ENCODE measurements at regions not wholly inside any gene's neighbourhood (a gene's known extent, or its start where the extent isn't known, plus 50 kb on each side); places are given as distances from the start of the nearest gene placed in this dataset.

DNA sequence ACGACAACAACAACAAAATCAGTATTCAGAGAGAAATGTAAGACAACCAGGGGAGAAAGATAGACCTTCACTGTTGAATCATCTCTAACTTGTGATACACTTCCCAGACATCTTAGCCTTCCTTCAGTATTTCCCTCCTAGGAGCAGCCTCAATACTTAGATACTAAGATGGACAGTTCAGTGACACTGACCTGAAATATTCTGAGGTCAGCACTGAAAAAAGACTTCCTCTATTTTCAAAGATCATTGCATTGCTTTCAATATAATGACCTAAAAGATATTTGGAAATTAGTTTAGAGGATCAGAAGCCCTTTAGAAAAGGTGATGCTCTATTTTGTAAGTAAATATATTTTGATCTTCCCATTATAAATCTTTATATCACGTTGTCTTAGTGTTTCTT lies 101.0 kb downstream of the MRPL39 start:
- Histone ChIP-seq H3K27ac (replicated peaks) (no peak overlapping the region), H3K36me3 (no peaks in the 10 kb centered on the region), H3K4me3 (no peak overlapping the region), H3K4me1 (peaks cover 3% of the 10 kb centered on the region), H3K9me3 (replicated peaks) (no peaks in the 10 kb centered on the region), H3K27me3 (ENCODE audit: low read depth) (no peaks in the 10 kb centered on the region)
- no peak for DNase-seq
- intact Hi-C loops (cut with micrococcal nuclease): no loop called here
- TF ChIP-seq CTCF (IDR thresholded peaks at IDR 0.05; ENCODE audit: borderline replicate concordance): no peak

DNA sequence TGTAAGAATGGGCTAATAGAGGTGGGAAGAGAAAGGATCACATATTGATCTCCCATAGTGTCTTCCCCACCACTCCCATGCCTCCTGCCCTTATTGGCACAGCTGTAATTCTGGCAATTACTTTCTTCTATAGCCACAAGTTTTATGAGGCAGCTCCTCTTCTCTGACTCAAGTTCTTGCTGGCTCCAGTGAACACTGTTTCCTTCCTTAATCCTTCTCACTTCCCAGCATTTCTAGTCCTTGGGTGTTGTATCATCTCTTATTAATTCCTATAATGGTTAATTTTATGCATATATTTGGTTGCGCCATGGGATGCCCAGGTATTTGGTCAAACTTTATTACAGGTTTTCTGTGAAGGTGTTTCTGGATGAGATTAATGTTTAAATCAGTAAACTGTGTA lies 103.3 kb downstream of the MRPL39 start:
- Histone ChIP-seq H3K27ac (replicated peaks) (no peak overlapping the region), H3K4me1 (peaks cover 3% of the 10 kb centered on the region), H3K4me3 (no peak overlapping the region), H3K27me3 (ENCODE audit: low read depth) (no peaks in the 10 kb centered on the region), H3K9me3 (replicated peaks) (peaks cover 3% of the 10 kb centered on the region), H3K36me3 (no peaks in the 10 kb centered on the region)
- no peak for DNase-seq
- intact Hi-C loops (cut with micrococcal nuclease): no loop called here
- TF ChIP-seq CTCF (IDR thresholded peaks at IDR 0.05; ENCODE audit: borderline replicate concordance): no peak

- Histone ChIP-seq H3K4me3 (no peak overlapping the region), H3K27ac (replicated peaks) (no peak overlapping the region), H3K4me1 (no peaks in the 10 kb centered on the region), H3K36me3 (no peaks in the 10 kb centered on the region), H3K9me3 (replicated peaks) (peaks cover 7% of the 10 kb centered on the region), H3K27me3 (ENCODE audit: low read depth) (no peaks in the 10 kb centered on the region)
- no peak for DNase-seq
- TF ChIP-seq CTCF (IDR thresholded peaks at IDR 0.05; ENCODE audit: borderline replicate concordance): no peak
- intact Hi-C loops (cut with micrococcal nuclease): no loop called here
Measured at GRCh38 chr21:25501996-25502665, 105.2 kb downstream of the MRPL39 start.

- no peaks in the 10 kb centered on the region for H3K27me3 ChIP-seq (ENCODE audit: low read depth)
- no peaks in the 10 kb centered on the region for H3K36me3 ChIP-seq
- peaks cover 7% of the 10 kb centered on the region for H3K9me3 ChIP-seq (replicated peaks)
- H3K4me1 ChIP-seq: no peaks in the 10 kb centered on the region
- no peak overlapping the region for H3K27ac ChIP-seq (replicated peaks)
- H3K4me3 ChIP-seq: no peak overlapping the region
- intact Hi-C loops (cut with micrococcal nuclease): no loop called here
- DNase-seq: no peak
- TF ChIP-seq CTCF (IDR thresholded peaks at IDR 0.05; ENCODE audit: borderline replicate concordance): no peak
Measured at GRCh38 chr21:25501462-25501861, 105.8 kb downstream of the MRPL39 start.

DNA sequence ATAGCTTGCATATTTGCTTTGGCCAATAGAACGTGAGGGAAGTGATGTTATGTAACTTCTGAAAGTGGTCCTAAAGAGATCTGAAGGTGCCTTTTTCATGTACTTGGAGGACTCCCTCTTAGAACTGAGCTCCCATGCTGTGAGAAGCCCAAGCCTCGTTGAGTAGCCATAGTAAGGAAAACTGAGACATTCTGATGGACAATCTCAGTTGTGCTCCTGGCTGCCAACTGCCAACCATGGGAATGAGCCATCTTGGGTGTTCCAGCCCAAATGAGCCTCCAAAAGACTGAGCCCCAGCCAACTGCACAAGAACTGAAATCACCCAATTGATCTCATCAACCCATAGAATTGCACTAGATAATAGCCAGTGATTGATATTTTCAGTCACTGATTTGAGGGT lies 106.7 kb downstream of the MRPL39 start:
- intact Hi-C loops (cut with micrococcal nuclease): no loop called here
- DNase-seq: no peak

More for the DNA sequence above, 106.7 kb downstream of the MRPL39 start:
- no peak overlapping the region for H3K4me3 ChIP-seq
- H3K9me3 ChIP-seq (replicated peaks): peaks cover 7% of the 10 kb centered on the region
- no peak overlapping the region for H3K27ac ChIP-seq (replicated peaks)
- TF ChIP-seq CTCF (IDR thresholded peaks at IDR 0.05; ENCODE audit: borderline replicate concordance): no peak
- H3K27me3 ChIP-seq (ENCODE audit: low read depth): no peaks in the 10 kb centered on the region
- H3K4me1 ChIP-seq: no peaks in the 10 kb centered on the region
- no peaks in the 10 kb centered on the region for H3K36me3 ChIP-seq

Data from left ventricle myocardium inferior (tissue), 1 donor.